AG09319 (cell line): ENCODE measurements at regions not wholly inside any gene's neighbourhood (a gene's known extent, or its start where the extent isn't known, plus 50 kb on each side); places are given as distances from the start of the nearest gene placed in this dataset.

ENCODE experiments used
- DNase-seq: peaks from one replicate; pipeline ENCODE4 v3.0.0-alpha.2; 2010; ENCODE audit warnings: low read depth; ENCODE audit errors: extremely low read depth
- TF ChIP-seq, protein P1 (sequence below): IDR thresholded peaks from 2 replicates; pipeline ENCODE4 v1.5.1; 2011; ENCODE audit warnings: low read depth, mild to moderate bottlenecking, inconsistent platforms, low read length, moderate library complexity

- TF ChIP-seq, protein P1, sequence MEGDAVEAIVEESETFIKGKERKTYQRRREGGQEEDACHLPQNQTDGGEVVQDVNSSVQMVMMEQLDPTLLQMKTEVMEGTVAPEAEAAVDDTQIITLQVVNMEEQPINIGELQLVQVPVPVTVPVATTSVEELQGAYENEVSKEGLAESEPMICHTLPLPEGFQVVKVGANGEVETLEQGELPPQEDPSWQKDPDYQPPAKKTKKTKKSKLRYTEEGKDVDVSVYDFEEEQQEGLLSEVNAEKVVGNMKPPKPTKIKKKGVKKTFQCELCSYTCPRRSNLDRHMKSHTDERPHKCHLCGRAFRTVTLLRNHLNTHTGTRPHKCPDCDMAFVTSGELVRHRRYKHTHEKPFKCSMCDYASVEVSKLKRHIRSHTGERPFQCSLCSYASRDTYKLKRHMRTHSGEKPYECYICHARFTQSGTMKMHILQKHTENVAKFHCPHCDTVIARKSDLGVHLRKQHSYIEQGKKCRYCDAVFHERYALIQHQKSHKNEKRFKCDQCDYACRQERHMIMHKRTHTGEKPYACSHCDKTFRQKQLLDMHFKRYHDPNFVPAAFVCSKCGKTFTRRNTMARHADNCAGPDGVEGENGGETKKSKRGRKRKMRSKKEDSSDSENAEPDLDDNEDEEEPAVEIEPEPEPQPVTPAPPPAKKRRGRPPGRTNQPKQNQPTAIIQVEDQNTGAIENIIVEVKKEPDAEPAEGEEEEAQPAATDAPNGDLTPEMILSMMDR: no peak
- DNase-seq: no peak
Observed at GRCh38 chr2:8138525-8138922, 543.3 kb upstream of the ID2 start.

DNA sequence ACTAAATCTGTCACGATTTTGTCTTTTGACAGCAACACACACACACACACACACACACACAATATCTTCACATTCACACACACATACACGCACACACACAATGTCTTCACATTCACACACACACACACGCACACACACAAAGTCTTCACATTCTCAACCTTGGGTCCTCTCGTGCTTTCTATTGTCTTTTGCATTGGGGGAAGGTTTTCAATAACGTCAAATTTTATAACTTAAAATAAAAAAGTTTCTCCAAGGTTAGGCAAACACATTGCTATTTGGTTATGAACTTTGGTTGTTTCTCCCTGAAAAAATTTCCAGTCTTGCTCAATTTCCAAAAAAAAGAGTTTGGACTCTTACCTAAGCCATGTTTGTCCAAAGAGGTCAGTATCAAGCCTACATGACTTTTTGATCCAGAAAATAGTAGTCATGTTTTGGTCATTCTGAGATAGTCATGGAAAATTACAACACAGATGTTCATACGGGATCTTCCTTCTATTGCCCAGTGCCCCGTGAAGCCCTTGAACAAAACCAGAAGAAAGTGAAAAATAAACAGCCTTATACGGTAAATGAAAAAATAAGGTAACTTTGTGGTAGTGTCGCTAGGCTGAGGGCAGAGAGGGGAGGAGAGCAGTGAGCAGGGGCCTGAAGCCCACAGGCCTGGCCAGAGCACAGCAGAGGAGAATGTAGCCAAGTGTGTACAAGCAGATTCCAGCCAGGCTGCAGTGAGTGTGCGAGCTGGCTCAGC lies 542.8 kb upstream of the ID2 start:
- TF ChIP-seq, protein P1: no peak
- DNase-seq: peak; percentile 57

DNA sequence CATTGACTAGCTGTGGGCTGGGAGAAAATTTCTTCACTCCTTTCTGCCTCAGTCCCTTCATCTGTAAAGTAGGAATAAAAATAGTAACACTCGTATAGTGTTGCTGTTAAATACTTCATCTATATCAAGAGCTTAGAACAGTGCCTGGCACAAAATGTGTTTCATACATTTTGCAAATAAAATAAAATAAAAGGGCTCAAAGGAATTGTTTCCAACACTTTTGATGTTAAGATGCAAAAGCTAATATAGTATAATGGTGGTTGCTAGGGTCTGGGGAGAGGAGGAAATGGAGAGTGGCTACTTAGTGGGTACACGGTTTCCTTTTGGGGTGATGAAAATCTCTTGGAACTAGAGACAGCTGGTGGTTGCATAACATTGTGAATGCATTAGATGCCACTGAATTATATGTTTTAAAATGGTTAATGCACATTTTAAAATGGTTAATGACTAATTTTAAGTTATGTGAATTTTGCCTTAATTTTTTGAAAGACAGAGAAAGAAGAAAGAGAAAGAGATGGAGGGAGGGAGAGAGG lies 542.1 kb upstream of the ID2 start:
- TF ChIP-seq, protein P1: no peak
- DNase-seq: no peak

- DNase-seq: no peak
- TF ChIP-seq, protein P1: no peak
Observed at GRCh38 chr2:8141079-8141707, 540.7 kb upstream of the ID2 start.

DNA sequence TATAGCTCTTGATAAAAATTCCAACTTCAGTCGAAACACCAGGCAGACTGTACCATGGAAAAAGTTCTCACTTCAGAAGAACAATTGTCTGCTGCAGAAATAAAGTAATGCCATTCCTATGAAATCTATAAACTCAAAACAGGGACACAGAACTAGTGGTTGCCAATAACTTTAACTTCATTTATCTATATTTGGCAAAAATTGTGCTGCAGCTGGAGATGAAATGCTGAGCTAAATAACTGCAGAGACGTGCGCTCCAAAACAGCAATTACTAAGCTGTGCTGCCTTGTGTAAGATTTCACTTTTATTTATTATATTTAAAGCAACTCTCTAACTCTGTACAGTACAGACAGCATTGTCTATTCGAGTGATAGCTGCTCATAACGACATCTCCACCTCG lies 540.1 kb upstream of the ID2 start:
- no peak for DNase-seq
- TF ChIP-seq, protein P1: no peak

- no peak for DNase-seq
- TF ChIP-seq, protein P1: no peak
Observed at GRCh38 chr2:8142461-8142860, 539.4 kb upstream of the ID2 start.

GRCh38 chr2:8144131-8144631 lies 537.7 kb upstream of the ID2 start:
- TF ChIP-seq, protein P1: no peak
- no peak for DNase-seq
